CD4-positive, alpha-beta T cell treated with Interleukin-10 for 1 hour (primary cell): ENCODE measurements at regions not wholly inside any gene's neighbourhood (a gene's known extent, or its start where the extent isn't known, plus 50 kb on each side); places are given as distances from the start of the nearest gene placed in this dataset.

Experiments used
- DNase-seq: peaks from one replicate; pipeline ENCODE4 v3.0.0-alpha.2; 2020

GRCh38 chr2:191738003-191738402 is 60.1 kb downstream of the NABP1 start:
- no peak for DNase-seq

- no peak for DNase-seq
These were observed 60.7 kb downstream of the NABP1 start for GRCh38 chr2:191738667-191739066.

- DNase-seq = no peak
These were observed 61.3 kb downstream of the NABP1 start for GRCh38 chr2:191739194-191739593.

GRCh38 chr2:191740016-191740419 is 62.1 kb downstream of the NABP1 start:
- DNase-seq = peak; percentile 60

- DNase-seq = no peak
These were observed 62.8 kb downstream of the NABP1 start for GRCh38 chr2:191740759-191741158.

- DNase-seq = no peak
These were observed 68.6 kb downstream of the NABP1 start for GRCh38 chr2:191746346-191747169.

GRCh38 chr2:191747170-191747530 is 69.2 kb downstream of the NABP1 start:
- DNase-seq = no peak

GRCh38 chr2:191748059-191748461 is 70.1 kb downstream of the NABP1 start:
- no peak for DNase-seq

GRCh38 chr2:191748528-191749180 is 70.7 kb downstream of the NABP1 start:
- DNase-seq = no peak

- DNase-seq = no peak
These were observed 71.2 kb downstream of the NABP1 start for GRCh38 chr2:191749181-191749540.

GRCh38 chr2:191754103-191754502 is 76.2 kb downstream of the NABP1 start:
- DNase-seq = no peak

- DNase-seq = no peak
These were observed 78.8 kb downstream of the NABP1 start for GRCh38 chr2:191756761-191757160.

- DNase-seq = no peak
These were observed 79.3 kb downstream of the NABP1 start for GRCh38 chr2:191757208-191757607.

- peak; percentile 59 for DNase-seq
These were observed 80.9 kb downstream of the NABP1 start for GRCh38 chr2:191758518-191759507.

- no peak for DNase-seq
These were observed 81.7 kb downstream of the NABP1 start for GRCh38 chr2:191759680-191760079.

GRCh38 chr2:191760655-191761262 is 82.8 kb downstream of the NABP1 start:
- no peak for DNase-seq

- DNase-seq = no peak
These were observed 73.8 kb downstream of the CAVIN2 start for GRCh38 chr2:191773136-191773535.

GRCh38 chr2:191777351-191777750 is 69.5 kb downstream of the CAVIN2 start:
- DNase-seq = no peak

GRCh38 chr2:191778041-191778440 is 68.8 kb downstream of the CAVIN2 start:
- no peak for DNase-seq

- no peak for DNase-seq
These were observed 64.5 kb downstream of the CAVIN2 start for GRCh38 chr2:191782351-191782750.

GRCh38 chr2:191783416-191783815 is 63.5 kb downstream of the CAVIN2 start:
- no peak for DNase-seq
